ENCODE measurements at regions not wholly inside any gene's neighbourhood (a gene's known extent, or its start where the extent isn't known, plus 50 kb on each side); places are given as distances from the start of the nearest gene placed in this dataset.

DNA sequence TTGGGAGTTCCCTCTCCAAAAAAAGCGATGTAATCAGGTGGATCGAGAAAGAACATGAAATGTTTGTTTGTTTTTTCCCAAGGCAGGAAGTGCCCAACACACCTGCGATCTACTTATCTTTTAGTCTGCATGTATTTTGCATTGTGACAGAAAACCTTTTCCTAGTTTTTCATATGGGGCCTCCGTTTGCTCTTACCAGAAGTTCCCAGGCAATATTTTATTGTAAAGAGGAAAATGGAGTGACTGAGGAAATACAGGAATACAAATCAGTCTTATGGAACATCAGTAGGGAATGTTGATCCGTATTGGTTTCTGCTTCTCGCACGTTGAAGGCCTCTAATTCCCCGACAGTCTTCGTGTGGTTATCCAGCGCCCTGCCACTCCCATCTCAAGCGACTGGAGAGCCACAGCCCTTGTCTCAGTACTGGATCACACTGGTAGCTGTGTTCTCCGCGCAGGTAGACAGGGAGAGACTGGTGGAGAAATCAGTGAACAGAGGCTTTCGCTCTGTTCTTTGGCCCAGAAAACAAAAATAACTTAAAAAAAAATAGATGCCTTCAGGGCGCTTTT lies 107.4 kb downstream of the TRIM27 start:
- no peak for ATAC-seq
- TF ChIP-seq, protein P1, sequence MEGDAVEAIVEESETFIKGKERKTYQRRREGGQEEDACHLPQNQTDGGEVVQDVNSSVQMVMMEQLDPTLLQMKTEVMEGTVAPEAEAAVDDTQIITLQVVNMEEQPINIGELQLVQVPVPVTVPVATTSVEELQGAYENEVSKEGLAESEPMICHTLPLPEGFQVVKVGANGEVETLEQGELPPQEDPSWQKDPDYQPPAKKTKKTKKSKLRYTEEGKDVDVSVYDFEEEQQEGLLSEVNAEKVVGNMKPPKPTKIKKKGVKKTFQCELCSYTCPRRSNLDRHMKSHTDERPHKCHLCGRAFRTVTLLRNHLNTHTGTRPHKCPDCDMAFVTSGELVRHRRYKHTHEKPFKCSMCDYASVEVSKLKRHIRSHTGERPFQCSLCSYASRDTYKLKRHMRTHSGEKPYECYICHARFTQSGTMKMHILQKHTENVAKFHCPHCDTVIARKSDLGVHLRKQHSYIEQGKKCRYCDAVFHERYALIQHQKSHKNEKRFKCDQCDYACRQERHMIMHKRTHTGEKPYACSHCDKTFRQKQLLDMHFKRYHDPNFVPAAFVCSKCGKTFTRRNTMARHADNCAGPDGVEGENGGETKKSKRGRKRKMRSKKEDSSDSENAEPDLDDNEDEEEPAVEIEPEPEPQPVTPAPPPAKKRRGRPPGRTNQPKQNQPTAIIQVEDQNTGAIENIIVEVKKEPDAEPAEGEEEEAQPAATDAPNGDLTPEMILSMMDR (IDR thresholded peaks at IDR 0.05), result no peak

DNA sequence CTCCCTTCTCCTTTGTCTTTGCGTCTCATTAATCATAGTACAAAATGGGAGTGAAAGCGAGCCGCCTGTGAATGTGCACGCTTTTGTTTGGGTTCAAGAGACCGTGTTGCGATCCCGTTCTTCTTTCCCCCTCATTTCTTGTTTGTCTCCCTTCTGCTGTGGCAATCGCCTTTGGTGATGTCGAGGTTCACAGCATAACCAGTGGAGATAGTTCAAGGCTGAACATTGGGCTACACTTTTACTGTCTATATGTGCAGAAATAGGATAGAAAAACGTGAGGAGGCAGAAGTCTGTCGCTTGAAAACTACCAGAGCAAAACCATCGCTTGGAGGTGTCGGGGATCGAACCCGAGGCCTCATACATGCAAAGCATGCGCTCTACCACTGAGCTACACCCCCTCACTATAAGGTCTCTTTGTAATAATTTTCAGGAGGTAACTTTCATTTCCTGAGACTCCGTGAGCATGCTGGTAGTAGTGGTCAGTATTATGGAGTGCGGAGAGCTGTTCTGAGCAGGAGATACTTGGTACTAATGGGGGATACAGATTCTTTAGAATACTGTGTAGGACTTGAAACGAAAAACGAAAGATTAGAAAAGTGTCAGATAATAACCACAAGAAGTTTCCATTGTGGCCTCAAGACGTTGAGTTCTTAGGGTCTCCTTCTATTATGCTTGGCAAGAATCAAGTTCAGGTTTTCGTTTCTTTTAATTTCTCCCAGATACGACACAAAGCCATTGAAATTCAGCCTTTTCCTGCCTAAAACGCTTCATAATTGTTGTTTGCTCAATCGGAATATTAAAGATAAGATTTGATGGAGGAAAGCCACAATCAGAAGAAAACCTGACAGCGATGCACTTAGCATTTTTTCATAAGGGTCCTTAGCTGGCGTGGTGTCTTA lies 106.6 kb downstream of the TRIM27 start:
- H3K9me3 ChIP-seq, result no peaks in the 10 kb centered on the region

More for the DNA sequence above, 107.4 kb downstream of the TRIM27 start:
- no peak for DNase-seq
- Histone ChIP-seq H3K27ac (no peak overlapping the region), H3K9me3 (no peaks in the 10 kb centered on the region), H3K4me3 (no peak overlapping the region), H3K36me3 (no peaks in the 10 kb centered on the region), H3K27me3 (peaks cover 19 to 100% (median 100%) of the 10 kb centered on the region in 7 donors), H3K4me1 (peaks cover 0 to 5% (median 0%) of the 10 kb centered on the region in 9 donors)
- 7 to 8% methylated on average over 15 of the region's 15 CpGs for WGBS, 2 donors
- intact Hi-C loops (cut with DNase I), result no loop called here

DNA sequence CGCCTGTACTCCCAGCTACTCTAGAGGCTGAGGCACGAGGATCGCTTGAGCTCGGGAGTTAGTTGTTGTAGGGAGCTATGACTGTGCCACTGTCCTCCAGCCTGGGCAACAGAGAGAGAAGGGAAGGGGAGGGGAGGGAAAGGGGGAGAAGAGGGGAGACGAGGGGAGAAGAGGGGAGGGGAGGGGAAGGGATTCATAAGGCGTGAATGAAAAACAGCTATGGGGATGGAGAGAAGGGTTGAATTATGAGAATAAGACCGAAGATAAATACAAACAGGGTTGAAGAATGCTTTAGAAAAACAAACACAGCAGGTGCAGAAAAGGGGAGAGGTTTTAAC lies 106.0 kb downstream of the TRIM27 start:
- peaks cover 0 to 5% (median 0%) of the 10 kb centered on the region in 9 donors for H3K4me1 ChIP-seq
- DNase-seq (no peak), ATAC-seq (no peak)
- intact Hi-C loops (cut with DNase I), result no loop called here
- no peak overlapping the region for H3K4me3 ChIP-seq
- WGBS, 2 donors, result 9 to 12% methylated on average over 7 of the region's 7 CpGs
- TF ChIP-seq, protein P1 (IDR thresholded peaks at IDR 0.05), result no peak
- no peaks in the 10 kb centered on the region for H3K9me3 ChIP-seq
- H3K27ac ChIP-seq, result no peak overlapping the region
- peaks cover 18 to 100% (median 100%) of the 10 kb centered on the region in 7 donors for H3K27me3 ChIP-seq
- H3K36me3 ChIP-seq, result no peaks in the 10 kb centered on the region

More for the DNA sequence above, 106.6 kb downstream of the TRIM27 start:
- Histone ChIP-seq H3K4me3 (no peak overlapping the region), H3K4me1 (peaks cover 0 to 5% (median 0%) of the 10 kb centered on the region in 9 donors), H3K36me3 (no peaks in the 10 kb centered on the region), H3K27ac (no peak overlapping the region), H3K27me3 (peaks cover 19 to 100% (median 100%) of the 10 kb centered on the region in 7 donors)
- DNase-seq (no peak), ATAC-seq (no peak)
- intact Hi-C loops (cut with DNase I), result no loop called here
- WGBS, 2 donors, result 4 to 6% methylated on average over 27 of the region's 27 CpGs
- TF ChIP-seq, protein P1 (IDR thresholded peaks at IDR 0.05), result no peak

DNA sequence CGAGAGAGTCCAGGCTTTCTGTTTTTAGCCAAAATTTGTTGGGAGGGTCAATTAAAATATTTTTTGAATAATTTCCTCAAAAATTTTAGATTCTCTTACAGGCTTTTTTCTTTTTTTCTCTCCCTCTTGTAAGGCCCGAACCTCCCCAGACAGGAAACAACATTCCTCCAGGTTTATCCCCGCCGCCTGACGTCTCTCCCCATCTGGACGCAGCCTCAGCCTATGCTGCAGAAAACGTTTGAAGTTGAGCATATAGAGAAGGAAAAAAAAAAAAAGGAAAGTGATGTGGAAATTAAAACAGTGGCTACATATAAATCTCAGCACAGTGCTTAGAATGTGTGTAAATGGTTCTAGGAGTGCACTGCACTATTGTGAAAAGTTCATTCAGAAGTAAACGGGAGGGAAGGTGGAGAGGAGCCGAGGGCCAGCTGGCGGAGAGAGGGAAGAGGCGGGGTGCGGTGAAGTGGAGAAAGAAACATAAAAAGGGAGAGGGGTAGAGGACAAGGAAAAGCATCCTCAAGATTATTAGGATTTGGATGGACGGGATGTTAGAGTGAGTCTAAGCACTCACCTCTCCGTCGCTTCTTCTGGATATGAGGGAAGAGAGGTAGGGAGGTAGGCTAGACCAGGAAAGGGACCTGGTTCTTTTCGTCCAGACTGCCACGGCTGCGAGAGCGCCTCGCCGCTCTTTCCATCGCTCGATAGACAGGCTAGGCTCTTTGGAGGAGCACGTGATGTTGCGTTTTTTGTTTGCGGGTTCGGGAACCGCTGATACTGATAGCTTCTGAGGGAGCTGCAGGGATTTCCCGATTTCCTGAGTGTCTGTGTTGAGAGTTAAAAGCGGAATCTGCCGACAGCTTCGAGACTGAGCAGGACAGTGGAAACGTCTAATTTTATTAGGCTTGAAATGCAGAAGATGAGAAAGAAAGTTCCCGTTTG lies 98.7 kb downstream of the TRIM27 start:
- intact Hi-C loops (cut with DNase I), result no loop called here
- no peak for DNase-seq
- 2% methylated on average over 34 of the region's 34 CpGs for WGBS, 2 donors
- Histone ChIP-seq H3K36me3 (no peaks in the 10 kb centered on the region), H3K9me3 (no peaks in the 10 kb centered on the region), H3K27me3 (peaks cover 6 to 98% (median 98%) of the 10 kb centered on the region in 7 donors), H3K4me1 (peaks cover 0 to 7% (median 3%) of the 10 kb centered on the region in 9 donors), H3K27ac (no peak overlapping the region), H3K4me3 (peak overlapping the region in 1 of 10 donors; percentile 10)
- TF ChIP-seq, protein P1 (IDR thresholded peaks at IDR 0.05), result no peak
- no peak for ATAC-seq

All from heart right ventricle (tissue), 16 donors.